ENCODE measurements at regions not wholly inside any gene's neighbourhood (a gene's known extent, or its start where the extent isn't known, plus 50 kb on each side); places are given as distances from the start of the nearest gene placed in this dataset.

GRCh38 chr1:113245252-113245651 is 145.1 kb upstream of the MAGI3 start:
- TF ChIP-seq ZFX (CRISPR knock-in tag; IDR thresholded peaks at IDR 0.05; ENCODE audit: low read depth) (no peak), XBP1 (CRISPR knock-in tag; IDR thresholded peaks at IDR 0.05) (no peak), CREM (IDR thresholded peaks at IDR 0.05) (no peak), CREM (CRISPR knock-in tag; IDR thresholded peaks at IDR 0.05) (no peak), HMG20B (CRISPR knock-in tag; conservative IDR thresholded peaks at IDR 0.05) (no peak), POLR2A (IDR thresholded peaks at IDR 0.05; ENCODE audit: insufficient read depth in 1 of 2, low read depth in 2 of 2, low read length in 2 of 2) (no peak), CTCF (CRISPR knock-in tag; IDR thresholded peaks at IDR 0.05) (no peak), NFE2L1 (CRISPR knock-in tag; IDR thresholded peaks at IDR 0.05; ENCODE audit: borderline replicate concordance) (no peak), REST (IDR thresholded peaks at IDR 0.05; ENCODE audit: borderline replicate concordance in 1 of 2, low read depth in 1 of 2, low read length in 2 of 2) (no peak), ZNF207 (IDR thresholded peaks at IDR 0.05; ENCODE audit: borderline replicate concordance) (no peak), ZFP36 (IDR thresholded peaks at IDR 0.05; ENCODE audit: borderline replicate concordance, low read depth, low read length, partially characterized antibody) (no peak)
- TF ChIP-seq, protein P1, sequence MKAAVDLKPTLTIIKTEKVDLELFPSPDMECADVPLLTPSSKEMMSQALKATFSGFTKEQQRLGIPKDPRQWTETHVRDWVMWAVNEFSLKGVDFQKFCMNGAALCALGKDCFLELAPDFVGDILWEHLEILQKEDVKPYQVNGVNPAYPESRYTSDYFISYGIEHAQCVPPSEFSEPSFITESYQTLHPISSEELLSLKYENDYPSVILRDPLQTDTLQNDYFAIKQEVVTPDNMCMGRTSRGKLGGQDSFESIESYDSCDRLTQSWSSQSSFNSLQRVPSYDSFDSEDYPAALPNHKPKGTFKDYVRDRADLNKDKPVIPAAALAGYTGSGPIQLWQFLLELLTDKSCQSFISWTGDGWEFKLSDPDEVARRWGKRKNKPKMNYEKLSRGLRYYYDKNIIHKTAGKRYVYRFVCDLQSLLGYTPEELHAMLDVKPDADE (CRISPR knock-in tag; IDR thresholded peaks at IDR 0.05): no peak
- TF ChIP-seq, protein P2, sequence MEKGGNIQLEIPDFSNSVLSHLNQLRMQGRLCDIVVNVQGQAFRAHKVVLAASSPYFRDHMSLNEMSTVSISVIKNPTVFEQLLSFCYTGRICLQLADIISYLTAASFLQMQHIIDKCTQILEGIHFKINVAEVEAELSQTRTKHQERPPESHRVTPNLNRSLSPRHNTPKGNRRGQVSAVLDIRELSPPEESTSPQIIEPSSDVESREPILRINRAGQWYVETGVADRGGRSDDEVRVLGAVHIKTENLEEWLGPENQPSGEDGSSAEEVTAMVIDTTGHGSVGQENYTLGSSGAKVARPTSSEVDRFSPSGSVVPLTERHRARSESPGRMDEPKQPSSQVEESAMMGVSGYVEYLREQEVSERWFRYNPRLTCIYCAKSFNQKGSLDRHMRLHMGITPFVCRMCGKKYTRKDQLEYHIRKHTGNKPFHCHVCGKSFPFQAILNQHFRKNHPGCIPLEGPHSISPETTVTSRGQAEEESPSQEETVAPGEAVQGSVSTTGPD (CRISPR knock-in tag; IDR thresholded peaks at IDR 0.05): no peak
- TF ChIP-seq, protein P3, sequence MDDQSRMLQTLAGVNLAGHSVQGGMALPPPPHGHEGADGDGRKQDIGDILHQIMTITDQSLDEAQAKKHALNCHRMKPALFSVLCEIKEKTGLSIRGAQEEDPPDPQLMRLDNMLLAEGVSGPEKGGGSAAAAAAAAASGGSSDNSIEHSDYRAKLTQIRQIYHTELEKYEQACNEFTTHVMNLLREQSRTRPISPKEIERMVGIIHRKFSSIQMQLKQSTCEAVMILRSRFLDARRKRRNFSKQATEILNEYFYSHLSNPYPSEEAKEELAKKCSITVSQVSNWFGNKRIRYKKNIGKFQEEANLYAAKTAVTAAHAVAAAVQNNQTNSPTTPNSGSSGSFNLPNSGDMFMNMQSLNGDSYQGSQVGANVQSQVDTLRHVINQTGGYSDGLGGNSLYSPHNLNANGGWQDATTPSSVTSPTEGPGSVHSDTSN (CRISPR knock-in tag; IDR thresholded peaks at IDR 0.05; ENCODE audit: borderline replicate concordance): no peak
